Left forelimb (tissue), 1 donor: ENCODE measurements at regions not wholly inside any gene's neighbourhood (a gene's known extent, or its start where the extent isn't known, plus 50 kb on each side); places are given as distances from the start of the nearest gene placed in this dataset.

Source experiments
- DNase-seq: peaks from one replicate; pipeline ENCODE4 v3.0.0-alpha.2; 2018; ENCODE audit warnings: low spot score

DNA sequence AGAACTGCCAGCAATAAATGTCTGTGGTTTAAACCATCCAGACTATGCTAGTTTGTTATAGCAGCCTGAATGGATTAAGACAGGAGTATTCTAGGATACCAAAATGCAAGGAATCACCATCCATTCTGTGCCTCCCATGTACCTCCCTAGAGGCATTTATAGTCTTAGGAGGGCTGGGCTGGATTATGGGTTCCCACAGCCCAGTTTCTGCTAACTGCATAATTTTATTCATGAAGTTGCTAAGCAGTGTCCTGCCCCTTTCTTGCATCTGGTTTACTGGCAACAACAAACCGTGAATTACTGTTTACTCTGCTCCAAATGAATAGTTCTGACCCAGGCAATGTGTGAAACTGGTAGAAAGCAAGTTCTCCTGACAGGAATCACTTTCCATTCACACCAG, 67.1 kb upstream of the PRKX start:
- DNase-seq = no peak

DNA sequence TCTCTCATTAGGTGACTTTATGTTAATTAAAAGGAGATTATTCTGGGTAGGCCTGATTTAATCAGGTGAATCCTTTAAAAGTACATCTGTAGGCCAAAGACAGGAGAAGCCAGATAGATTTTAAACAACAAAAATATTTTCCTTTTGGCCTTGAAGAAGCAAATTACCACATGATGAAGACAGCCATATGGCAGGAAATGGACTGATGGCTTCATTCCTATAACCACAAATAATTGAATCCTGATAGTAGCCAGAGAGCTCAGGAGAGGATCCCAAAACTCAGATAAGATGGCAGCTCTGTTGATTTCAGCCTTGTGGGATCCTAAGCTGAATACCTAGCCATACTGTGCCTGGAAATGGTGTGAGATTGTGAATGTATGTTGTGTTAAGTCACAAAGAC, 66.1 kb upstream of the PRKX start:
- DNase-seq = no peak

DNA sequence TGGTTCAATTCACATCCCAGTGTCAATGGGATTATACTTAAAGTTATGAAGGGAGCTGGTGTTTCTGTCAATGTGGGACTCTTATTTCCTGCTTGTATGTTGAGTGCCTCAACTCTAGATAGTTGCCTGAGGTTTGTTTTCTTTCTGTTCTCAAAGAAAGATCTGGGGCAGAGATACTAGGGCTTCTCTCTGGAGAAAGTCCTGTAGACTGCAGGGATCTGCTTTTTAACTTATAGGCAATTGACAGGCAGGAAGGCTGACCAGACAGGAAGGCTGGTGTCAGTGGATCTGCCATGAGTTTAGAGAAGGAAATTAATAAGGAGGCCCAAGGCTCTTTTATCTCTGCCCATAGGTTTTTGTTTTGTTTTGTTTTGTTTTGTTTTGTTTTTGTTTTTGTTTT, 64.0 kb upstream of the PRKX start:
- no peak for DNase-seq

DNA sequence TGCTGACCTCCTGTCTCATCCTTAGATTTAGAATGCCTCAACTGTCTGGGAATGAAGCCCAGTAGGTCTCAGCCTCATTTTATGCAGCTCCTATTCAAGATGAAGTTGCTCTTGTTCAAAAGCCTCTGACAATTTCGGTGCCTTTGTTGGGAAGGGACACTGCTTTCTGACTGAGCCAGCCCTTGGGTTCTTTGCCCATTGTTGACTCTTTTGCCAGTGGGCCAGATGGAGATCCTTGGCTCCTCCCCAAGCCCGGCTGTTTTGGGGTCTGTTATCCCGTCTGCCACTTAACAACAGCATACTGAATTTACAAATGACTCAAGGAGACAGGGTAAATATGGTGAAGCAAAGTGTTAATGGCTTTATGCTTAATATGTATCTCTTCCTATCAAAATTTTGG, 58.3 kb upstream of the PRKX start:
- no peak for DNase-seq

DNA sequence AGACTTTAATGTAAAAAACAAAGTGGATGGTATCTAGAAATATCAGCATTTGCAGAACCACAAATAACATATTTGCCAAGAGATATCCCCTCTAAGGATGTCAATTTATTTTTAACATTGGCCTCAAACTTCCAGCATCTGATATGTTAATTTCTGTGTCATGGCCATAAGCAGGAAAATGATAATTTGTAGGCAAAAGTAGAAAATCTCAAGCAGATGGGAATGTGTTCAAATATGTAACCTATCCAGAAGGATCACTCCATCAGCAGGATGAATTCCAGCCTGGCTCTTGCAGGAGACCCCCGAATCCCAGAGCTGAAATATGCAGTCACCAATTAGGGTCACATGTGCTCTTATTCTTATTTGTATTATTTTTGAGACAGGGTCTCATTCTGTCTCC, 55.4 kb upstream of the PRKX start:
- no peak for DNase-seq
